Vagina (tissue), 2 donors: ENCODE measurements at regions not wholly inside any gene's neighbourhood (a gene's known extent, or its start where the extent isn't known, plus 50 kb on each side); places are given as distances from the start of the nearest gene placed in this dataset.

Experiments
- CTCF ChIP-seq, 3 experiments: fragments of 450-650 bp in 2 of 3; fragments of 200-600 bp in 1 of 3; sonication (generic) in 1 of 3; IDR thresholded peaks; one replicate each; pipeline ENCODE4 v1.5.1; 2017 to 2019; ENCODE audit warnings: antibody characterized with exemption in 3 of 3, mild to moderate bottlenecking in 2 of 3, moderate library complexity in 2 of 3
- POLR2A ChIP-seq, 2 donors: fragments of 450-650 bp; IDR thresholded peaks; one replicate each; pipeline ENCODE4 v1.6.1; 2017; ENCODE audit warnings: antibody characterized with exemption in 2 of 2, mild to moderate bottlenecking in 2 of 2, moderate library complexity in 2 of 2
- POLR2AphosphoS5 ChIP-seq, 2 donors: sonication (generic); formaldehyde crosslinking; IDR thresholded peaks; one replicate each; pipeline ENCODE4 v1.9.0; 2017; ENCODE audit warnings: antibody characterized with exemption in 2 of 2, mild to moderate bottlenecking in 2 of 2, low read depth in 1 of 2; ENCODE audit not compliant: insufficient read depth in 1 of 2

- peak; percentile 13 to 31 (median 29) for TF ChIP-seq CTCF (IDR thresholded peaks at IDR 0.05)
- no peak for TF ChIP-seq POLR2AphosphoS5 (IDR thresholded peaks at IDR 0.05; ENCODE audit: insufficient read depth in 1 of 2, low read depth in 1 of 2)
- TF ChIP-seq POLR2A (IDR thresholded peaks at IDR 0.05): no peak
Observed at GRCh38 chr4:111283066-111283677, 660.3 kb upstream of the PITX2 start.
